GM12892 (cell line): ENCODE measurements at regions not wholly inside any gene's neighbourhood (a gene's known extent, or its start where the extent isn't known, plus 50 kb on each side); places are given as distances from the start of the nearest gene placed in this dataset.

Source experiments
- POLR2A ChIP-seq: IDR thresholded peaks from 2 replicates; pipeline ENCODE4 v1.6.1; 2011; ENCODE audit warnings: low read depth, low read length, control low read depth
- POLR2AphosphoS5 ChIP-seq: IDR thresholded peaks from 2 replicates; pipeline ENCODE4 v1.6.1; 2011; ENCODE audit warnings: low read depth, low read length, control low read depth

- TF ChIP-seq POLR2A (no peak), POLR2AphosphoS5 (no peak)
Measured at GRCh38 chrX:140092121-140092520, 126.8 kb upstream of the CXorf66 start.
